ENCODE measurements at regions not wholly inside any gene's neighbourhood (a gene's known extent, or its start where the extent isn't known, plus 50 kb on each side); places are given as distances from the start of the nearest gene placed in this dataset.

DNA sequence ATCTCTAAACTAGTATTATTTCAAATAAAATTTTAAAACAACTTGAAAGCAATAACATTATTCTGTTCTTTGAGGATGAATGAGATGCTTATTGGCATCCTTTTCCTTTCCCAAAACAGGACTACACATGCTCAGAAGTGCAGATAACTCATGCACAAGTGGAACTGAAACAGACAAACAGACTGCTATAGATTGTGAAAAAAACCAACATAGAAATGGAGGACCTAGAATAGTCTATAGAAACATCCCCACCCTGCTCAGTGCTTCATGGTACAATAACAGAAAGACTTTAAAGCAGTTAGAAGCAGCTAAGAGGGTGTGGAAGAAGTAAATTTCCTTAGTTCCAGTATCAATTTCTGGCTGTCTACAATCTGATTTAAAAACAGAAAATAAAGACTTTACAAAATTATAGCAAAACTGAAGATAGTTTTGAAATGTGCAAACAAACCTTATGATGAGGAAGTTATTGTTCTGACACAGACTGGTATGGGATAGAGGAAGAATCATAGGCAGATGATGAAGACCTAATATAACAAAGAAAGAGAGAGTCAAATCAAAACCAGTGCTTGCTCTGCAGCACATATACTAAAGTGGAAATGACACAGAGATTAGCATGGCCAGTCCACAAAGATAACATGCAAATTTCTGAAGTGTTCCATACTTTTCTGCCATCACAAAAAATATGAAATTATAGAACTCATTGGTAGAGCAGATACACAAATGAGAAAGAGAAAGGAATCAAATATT, 1025.4 kb downstream of the SQOR start:
- no peak for DNase-seq
- Mint-ChIP-seq H3K27me3 (ENCODE audit: unreplicated experiment) (no peaks in the 10 kb centered on the region), H3K4me3 (ENCODE audit: low read depth, unreplicated experiment) (no peak overlapping the region), H3K4me1 (ENCODE audit: low read depth, unreplicated experiment) (no peaks in the 10 kb centered on the region), H3K27ac (ENCODE audit: unreplicated experiment) (no peak overlapping the region), H3K36me3 (ENCODE audit: insufficient read depth, unreplicated experiment) (no peaks in the 10 kb centered on the region), H3K9me3 (ENCODE audit: low read depth, unreplicated experiment) (peaks cover 20% of the 10 kb centered on the region)
- BruUV-seq (replicated peaks): no TSS peak
- CTCF ChIA-PET: no interaction called here
- TF ChIP-seq CTCF (IDR thresholded peaks at IDR 0.05; ENCODE audit: unreplicated experiment): no peak
- intact Hi-C loops (cut with micrococcal nuclease; ENCODE audit: unreplicated experiment): no loop called here

GRCh38 chr15:46670258-46670657, 1035.4 kb downstream of the SQOR start:
- CTCF ChIA-PET: no interaction called here

GRCh38 chr15:46671336-46671735, 1036.5 kb downstream of the SQOR start:
- no TSS peak for BruUV-seq (replicated peaks)

More at GRCh38 chr15:46670258-46670657, 1035.4 kb downstream of the SQOR start:
- DNase-seq: no peak
- no TSS peak for BruUV-seq (replicated peaks)
- H3K27ac Mint-ChIP-seq (ENCODE audit: unreplicated experiment): no peak overlapping the region
- H3K4me1 Mint-ChIP-seq (ENCODE audit: low read depth, unreplicated experiment): no peaks in the 10 kb centered on the region
- TF ChIP-seq CTCF (IDR thresholded peaks at IDR 0.05; ENCODE audit: unreplicated experiment): no peak
- intact Hi-C loops (cut with micrococcal nuclease; ENCODE audit: unreplicated experiment): no loop called here
- H3K27me3 Mint-ChIP-seq (ENCODE audit: unreplicated experiment): no peaks in the 10 kb centered on the region
- no peak overlapping the region for H3K4me3 Mint-ChIP-seq (ENCODE audit: low read depth, unreplicated experiment)
- no peaks in the 10 kb centered on the region for H3K36me3 Mint-ChIP-seq (ENCODE audit: insufficient read depth, unreplicated experiment)
- peaks cover 9% of the 10 kb centered on the region for H3K9me3 Mint-ChIP-seq (ENCODE audit: low read depth, unreplicated experiment)

GRCh38 chr15:46672041-46672440, 1037.2 kb downstream of the SQOR start:
- BruUV-seq (replicated peaks): no TSS peak
- intact Hi-C loops (cut with micrococcal nuclease; ENCODE audit: unreplicated experiment): no loop called here
- peaks cover 7% of the 10 kb centered on the region for H3K9me3 Mint-ChIP-seq (ENCODE audit: low read depth, unreplicated experiment)
- no peaks in the 10 kb centered on the region for H3K36me3 Mint-ChIP-seq (ENCODE audit: insufficient read depth, unreplicated experiment)
- TF ChIP-seq CTCF (IDR thresholded peaks at IDR 0.05; ENCODE audit: unreplicated experiment): no peak
- no peak overlapping the region for H3K27ac Mint-ChIP-seq (ENCODE audit: unreplicated experiment)
- H3K4me3 Mint-ChIP-seq (ENCODE audit: low read depth, unreplicated experiment): no peak overlapping the region
- DNase-seq: no peak
- no peaks in the 10 kb centered on the region for H3K27me3 Mint-ChIP-seq (ENCODE audit: unreplicated experiment)
- H3K4me1 Mint-ChIP-seq (ENCODE audit: low read depth, unreplicated experiment): no peaks in the 10 kb centered on the region
- CTCF ChIA-PET: no interaction called here

More at GRCh38 chr15:46671336-46671735, 1036.5 kb downstream of the SQOR start:
- H3K4me1 Mint-ChIP-seq (ENCODE audit: low read depth, unreplicated experiment): no peaks in the 10 kb centered on the region
- CTCF ChIA-PET: no interaction called here
- H3K27me3 Mint-ChIP-seq (ENCODE audit: unreplicated experiment): no peaks in the 10 kb centered on the region
- peaks cover 9% of the 10 kb centered on the region for H3K9me3 Mint-ChIP-seq (ENCODE audit: low read depth, unreplicated experiment)
- no peak for TF ChIP-seq CTCF (IDR thresholded peaks at IDR 0.05; ENCODE audit: unreplicated experiment)
- H3K27ac Mint-ChIP-seq (ENCODE audit: unreplicated experiment): no peak overlapping the region
- no peak for DNase-seq
- H3K36me3 Mint-ChIP-seq (ENCODE audit: insufficient read depth, unreplicated experiment): no peaks in the 10 kb centered on the region
- intact Hi-C loops (cut with micrococcal nuclease; ENCODE audit: unreplicated experiment): no loop called here
- H3K4me3 Mint-ChIP-seq (ENCODE audit: low read depth, unreplicated experiment): no peak overlapping the region
